ENCODE measurements at regions not wholly inside any gene's neighbourhood (a gene's known extent, or its start where the extent isn't known, plus 50 kb on each side); places are given as distances from the start of the nearest gene placed in this dataset.
"Not testable (repeated sequence)": the region's sequence is repeated elsewhere in the genome, so short reads cannot be mapped to it uniquely, and the experiment has no call there.

GRCh38 chr20:30669330-30670029, 588.0 kb upstream of the DEFB115 start:
- not testable (repeated sequence) for TF ChIP-seq TAF1 (conservative IDR thresholded peaks at IDR 0.05); CTCF (IDR thresholded peaks at IDR 0.05; ENCODE audit: low read depth, low read length, missing input control); EGR1 (IDR thresholded peaks at IDR 0.05; ENCODE audit: low read depth in 2 of 2); FOXA1 (IDR thresholded peaks at IDR 0.05); REST (IDR thresholded peaks at IDR 0.05); RXRA (IDR thresholded peaks at IDR 0.05); SP1 (IDR thresholded peaks at IDR 0.05); MAX (IDR thresholded peaks at IDR 0.05); YY1 (IDR thresholded peaks at IDR 0.05); ATF3 (IDR thresholded peaks at IDR 0.05); ZBTB33 (IDR thresholded peaks at IDR 0.05); RAD21 (IDR thresholded peaks at IDR 0.05); HNF4G (IDR thresholded peaks at IDR 0.05); NR2F2 (IDR thresholded peaks at IDR 0.05)

Measured in liver (tissue), 3 donors.